Ascending aorta (tissue), 2 donors: ENCODE measurements at regions not wholly inside any gene's neighbourhood (a gene's known extent, or its start where the extent isn't known, plus 50 kb on each side); places are given as distances from the start of the nearest gene placed in this dataset.

Experiments
- DNase-seq, 2 donors: peaks; one replicate each; pipeline ENCODE4 v3.0.0-alpha.2; 2019; ENCODE audit warnings: low spot score in 2 of 2
- H3K27ac ChIP-seq, 2 donors: fragments of 200-600 bp; sonication (generic); one replicate each; pipeline ENCODE4 v1.5.1; 2016 to 2017; ENCODE audit warnings: mild to moderate bottlenecking in 1 of 2
- H3K27me3 ChIP-seq: fragments of 200-600 bp; sonication (generic); one replicate; pipeline ENCODE4 v1.5.1; 2017
- H3K36me3 ChIP-seq, 2 donors: fragments of 200-600 bp; sonication (generic); one replicate each; pipeline ENCODE4 v1.5.1; 2016
- H3K4me1 ChIP-seq, 2 donors: fragments of 200-600 bp; sonication (generic); one replicate each; pipeline ENCODE4 v1.5.1; 2016 to 2017; ENCODE audit warnings: mild to moderate bottlenecking in 1 of 2
- H3K4me3 ChIP-seq, 2 donors: fragments of 200-600 bp; sonication (generic); one replicate each; pipeline ENCODE4 v1.5.1; 2016 to 2017; ENCODE audit warnings: mild to moderate bottlenecking in 1 of 2
- H3K9me3 ChIP-seq, 2 donors: fragments of 200-600 bp; sonication (generic); one replicate each; pipeline ENCODE4 v1.5.1; 2016
- intact Hi-C: fragments of 100-400 bp; cut with DNase I; formaldehyde crosslinking; loops from one replicate; pipeline ENCODE4 v1.15.1; 2023
- TF ChIP-seq, protein P1 (sequence below), 3 experiments: fragments of 200-600 bp in 2 of 3; fragments of 450-650 bp in 1 of 3; sonication (generic) in 2 of 3; IDR thresholded peaks; one replicate each; pipeline ENCODE4 v1.5.1; 2016 to 2019; ENCODE audit warnings: antibody characterized with exemption in 3 of 3, mild to moderate bottlenecking in 1 of 3, moderate library complexity in 1 of 3

- no peaks in the 10 kb centered on the region for H3K36me3 ChIP-seq
- H3K27ac ChIP-seq: no peak overlapping the region
- no peak for DNase-seq
- H3K4me3 ChIP-seq: no peak overlapping the region
- TF ChIP-seq, protein P1, sequence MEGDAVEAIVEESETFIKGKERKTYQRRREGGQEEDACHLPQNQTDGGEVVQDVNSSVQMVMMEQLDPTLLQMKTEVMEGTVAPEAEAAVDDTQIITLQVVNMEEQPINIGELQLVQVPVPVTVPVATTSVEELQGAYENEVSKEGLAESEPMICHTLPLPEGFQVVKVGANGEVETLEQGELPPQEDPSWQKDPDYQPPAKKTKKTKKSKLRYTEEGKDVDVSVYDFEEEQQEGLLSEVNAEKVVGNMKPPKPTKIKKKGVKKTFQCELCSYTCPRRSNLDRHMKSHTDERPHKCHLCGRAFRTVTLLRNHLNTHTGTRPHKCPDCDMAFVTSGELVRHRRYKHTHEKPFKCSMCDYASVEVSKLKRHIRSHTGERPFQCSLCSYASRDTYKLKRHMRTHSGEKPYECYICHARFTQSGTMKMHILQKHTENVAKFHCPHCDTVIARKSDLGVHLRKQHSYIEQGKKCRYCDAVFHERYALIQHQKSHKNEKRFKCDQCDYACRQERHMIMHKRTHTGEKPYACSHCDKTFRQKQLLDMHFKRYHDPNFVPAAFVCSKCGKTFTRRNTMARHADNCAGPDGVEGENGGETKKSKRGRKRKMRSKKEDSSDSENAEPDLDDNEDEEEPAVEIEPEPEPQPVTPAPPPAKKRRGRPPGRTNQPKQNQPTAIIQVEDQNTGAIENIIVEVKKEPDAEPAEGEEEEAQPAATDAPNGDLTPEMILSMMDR (IDR thresholded peaks at IDR 0.05): no peak
- intact Hi-C loops: no loop called here
- H3K4me1 ChIP-seq: no peaks in the 10 kb centered on the region
- no peaks in the 10 kb centered on the region for H3K27me3 ChIP-seq
- peaks cover 0 to 18% of the 10 kb centered on the region in 2 donors for H3K9me3 ChIP-seq
Observed at GRCh38 chr5:158510479-158510878, 589.2 kb downstream of the EBF1 start.

DNA sequence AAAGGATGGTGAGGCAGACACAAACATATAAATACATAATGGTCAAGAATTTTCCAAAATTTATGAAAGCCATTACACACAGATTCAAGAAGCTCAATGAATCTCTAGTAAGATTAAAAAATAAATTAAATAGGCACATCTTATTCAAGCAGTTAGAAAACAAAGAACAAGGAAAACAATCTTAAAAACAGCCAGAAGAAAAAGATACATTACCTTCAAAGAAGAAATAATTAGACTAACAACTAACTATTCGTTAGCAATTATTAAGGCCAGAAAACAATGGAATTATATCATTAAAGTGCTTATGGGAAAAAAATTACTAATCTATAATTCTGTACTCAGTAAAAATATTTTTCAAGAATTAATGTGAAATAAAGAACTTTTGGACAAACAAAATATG is 593.1 kb downstream of the EBF1 start:
- peaks cover 0 to 21% of the 10 kb centered on the region in 2 donors for H3K9me3 ChIP-seq
- H3K36me3 ChIP-seq: no peaks in the 10 kb centered on the region
- no peak overlapping the region for H3K4me3 ChIP-seq
- H3K4me1 ChIP-seq: no peaks in the 10 kb centered on the region
- TF ChIP-seq, protein P1 (IDR thresholded peaks at IDR 0.05): no peak
- no peaks in the 10 kb centered on the region for H3K27me3 ChIP-seq
- no peak overlapping the region for H3K27ac ChIP-seq
- DNase-seq: no peak
- intact Hi-C loops: no loop called here

DNA sequence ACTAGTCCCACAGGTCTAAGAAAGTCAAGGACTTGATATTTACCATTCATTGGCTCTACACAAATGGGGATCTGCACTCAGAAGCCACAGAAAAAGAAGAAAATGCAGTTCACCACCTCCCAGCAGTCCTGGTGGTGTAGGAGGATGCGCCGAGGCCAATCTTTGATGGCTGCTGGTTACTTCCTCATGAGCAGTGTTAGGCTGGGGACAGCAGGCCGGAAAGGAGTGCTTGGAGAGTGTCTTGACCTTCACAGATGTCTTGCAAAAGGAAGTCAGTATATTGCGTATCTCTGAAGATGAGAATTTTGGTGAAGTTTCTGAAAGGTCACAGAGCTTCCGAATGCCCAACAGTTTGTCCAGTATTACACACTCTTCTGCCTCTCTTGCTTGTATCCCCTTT is 597.0 kb downstream of the EBF1 start:
- H3K27me3 ChIP-seq: no peaks in the 10 kb centered on the region
- intact Hi-C loops: no loop called here
- TF ChIP-seq, protein P1 (IDR thresholded peaks at IDR 0.05): no peak
- no peak for DNase-seq
- H3K36me3 ChIP-seq: no peaks in the 10 kb centered on the region
- H3K9me3 ChIP-seq: peaks cover 0 to 21% of the 10 kb centered on the region in 2 donors
- no peaks in the 10 kb centered on the region for H3K4me1 ChIP-seq
- no peak overlapping the region for H3K27ac ChIP-seq
- no peak overlapping the region for H3K4me3 ChIP-seq

GRCh38 chr5:158499892-158500418 is 599.8 kb downstream of the EBF1 start:
- Histone ChIP-seq H3K4me3 (no peak overlapping the region), H3K4me1 (no peaks in the 10 kb centered on the region), H3K27ac (no peak overlapping the region), H3K9me3 (no peaks in the 10 kb centered on the region), H3K27me3 (no peaks in the 10 kb centered on the region), H3K36me3 (no peaks in the 10 kb centered on the region)
- no peak for DNase-seq
- TF ChIP-seq, protein P1 (IDR thresholded peaks at IDR 0.05): no peak
- intact Hi-C loops: no loop called here

- H3K27me3 ChIP-seq: no peaks in the 10 kb centered on the region
- H3K9me3 ChIP-seq: no peaks in the 10 kb centered on the region
- no peak for DNase-seq
- intact Hi-C loops: no loop called here
- no peak overlapping the region for H3K4me3 ChIP-seq
- no peaks in the 10 kb centered on the region for H3K4me1 ChIP-seq
- H3K27ac ChIP-seq: no peak overlapping the region
- no peaks in the 10 kb centered on the region for H3K36me3 ChIP-seq
- TF ChIP-seq, protein P1 (IDR thresholded peaks at IDR 0.05): no peak
Observed at GRCh38 chr5:158499075-158499891, 600.4 kb downstream of the EBF1 start.
